ENCODE measurements at regions not wholly inside any gene's neighbourhood (a gene's known extent, or its start where the extent isn't known, plus 50 kb on each side); places are given as distances from the start of the nearest gene placed in this dataset.

DNA sequence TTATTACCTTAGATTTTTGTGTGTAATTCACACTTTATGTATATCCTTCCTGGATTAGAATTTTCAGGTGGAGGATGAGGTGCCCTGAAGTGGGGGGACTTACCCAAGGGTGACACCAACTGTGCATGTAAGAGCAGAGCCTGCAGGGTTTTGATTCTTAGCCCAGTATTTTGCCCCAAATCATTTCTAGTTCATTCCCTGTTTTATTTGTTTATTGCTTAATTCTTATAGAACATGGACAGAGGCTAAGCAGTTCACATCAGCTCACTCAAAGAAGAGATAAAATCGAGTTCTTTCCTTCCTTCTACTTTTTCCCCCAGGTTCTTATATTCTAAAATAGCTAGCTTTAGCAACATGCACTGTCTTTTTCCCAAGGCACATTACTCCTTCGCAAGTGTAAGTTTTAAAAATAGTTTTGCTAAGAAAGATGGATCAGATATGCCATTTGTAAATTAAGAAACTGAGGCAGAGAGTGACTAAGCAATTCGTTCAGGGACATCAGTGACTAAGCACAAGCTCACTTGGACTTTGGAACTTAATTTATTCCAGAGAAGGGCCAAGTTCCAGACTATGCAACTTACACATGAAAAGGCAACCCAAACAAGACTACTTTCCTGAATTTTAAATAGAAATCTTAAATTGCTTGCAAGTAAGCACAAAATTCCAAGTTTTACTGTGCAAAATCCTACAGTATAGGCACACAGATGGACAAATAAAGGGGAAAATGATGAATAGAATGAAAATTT, 427.9 kb upstream of the POU3F3 start:
- TF ChIP-seq POLR2A (IDR thresholded peaks at IDR 0.05; ENCODE audit: low read length) (no peak), GATA1 (IDR thresholded peaks at IDR 0.05; ENCODE audit: low read depth, low read length) (no peak)
